HepG2 (cell line): ENCODE measurements at regions not wholly inside any gene's neighbourhood (a gene's known extent, or its start where the extent isn't known, plus 50 kb on each side); places are given as distances from the start of the nearest gene placed in this dataset.

Source experiments
- ATAC-seq: fragments of 200-7000 bp; cut with Tn5 transposase; 3 replicates; pipeline ENCODE4 v1.9.1; 2020; ENCODE audit warnings: mild to moderate bottlenecking, moderate library complexity
- BruUV-seq: library from RNA; stranded (reverse); fragments of 400-500 nt; replicated peaks from 2 replicates; lab custom pipeline; 2021; lab: Mats Ljungman, UMichigan
- CTCF ChIA-PET: fragments of 300-600 bp; formaldehyde crosslinking; extraction: SDS; loops from one replicate; lab custom pipeline; 2021; ENCODE audit warnings: low total read pairs, inconsistent platforms, low intra/inter-chr PET ratio; lab: Yijun Ruan, JAX
- POLR2A ChIA-PET: fragments of 350-600 bp; sonication (Branson Sonifier 250); formaldehyde crosslinking; loops from one replicate; lab custom pipeline; 2020; ENCODE audit warnings: antibody characterized with exemption, inconsistent platforms; lab: Yijun Ruan, JAX
- DNase-seq: peaks from one replicate; pipeline ENCODE4 v3.0.0-alpha.2; 2015; ENCODE audit warnings: low spot score
- FAIRE-seq: peaks from 3 replicates; lab custom pipeline; 2011; peaks lifted over from hg19 to GRCh38; lab: Jason Lieb, UNC
- H2AFZ ChIP-seq: one replicate; pipeline ENCODE4 v1.6.1; 2011; ENCODE audit warnings: low read length, inconsistent platforms
- H3K27ac ChIP-seq: fragments of 300-600 bp; 3 replicates; pipeline ENCODE4 v1.8.0; 2011; ENCODE audit warnings: mixed run types, mild to moderate bottlenecking, mixed read lengths, low read length, inconsistent platforms; ENCODE audit not compliant: insufficient read depth; ENCODE audit errors: extremely low read length
- H3K27me3 ChIP-seq, 2 experiments: fragments of 200-600 bp in 1 of 2; 2 replicates in 1 of 2; 3 replicates in 1 of 2; pipeline versions ENCODE4 v1.6.0 to v1.8.0; 2011; ENCODE audit warnings: low read length in 2 of 2, mild to moderate bottlenecking in 2 of 2, moderate library complexity in 2 of 2, inconsistent platforms in 1 of 2; ENCODE audit not compliant: insufficient read depth in 2 of 2, control insufficient read depth in 1 of 2
- H3K36me3 ChIP-seq, 2 experiments: fragments of 200-600 bp in 1 of 2; replicated peaks in 1 of 2; 2 replicates in 1 of 2; 3 replicates in 1 of 2; pipeline versions ENCODE4 v1.5.1 to v1.8.0; 2011; ENCODE audit warnings: low read length in 2 of 2, inconsistent platforms in 1 of 2; ENCODE audit not compliant: insufficient read depth in 2 of 2, control insufficient read depth in 1 of 2
- H3K4me1 ChIP-seq: 2 replicates; pipeline ENCODE4 v1.5.1; 2012; ENCODE audit warnings: low read length, inconsistent platforms; ENCODE audit not compliant: insufficient read depth
- H3K4me2 ChIP-seq: 2 replicates; pipeline ENCODE4 v1.6.0; 2011; ENCODE audit warnings: low read depth, low read length, inconsistent platforms
- H3K4me3 ChIP-seq, 3 experiments: fragments of 200-600 bp in 1 of 3; sonication (generic), shearing (Covaris generic) in 1 of 3; replicated peaks in 1 of 3; 2 replicates each; pipeline ENCODE4 v1.5.1; 2011 to 2016; ENCODE audit warnings: low read length in 3 of 3, inconsistent platforms in 2 of 3, low read depth in 2 of 3, mild to moderate bottlenecking in 2 of 3, control low read depth in 1 of 3, mixed read lengths in 1 of 3; ENCODE audit not compliant: insufficient read depth in 1 of 3
- H3K79me2 ChIP-seq: one replicate; pipeline ENCODE4 v1.6.1; 2011; ENCODE audit warnings: low read length, inconsistent platforms; ENCODE audit not compliant: insufficient read depth
- H3K9ac ChIP-seq: 2 replicates; pipeline ENCODE4 v1.6.0; 2011; ENCODE audit warnings: mild to moderate bottlenecking, low read depth, low read length, inconsistent platforms; ENCODE audit not compliant: insufficient read depth
- H3K9me3 ChIP-seq: 2 replicates; pipeline ENCODE4 v1.5.1; 2012; ENCODE audit warnings: mild to moderate bottlenecking, low read length
- H4K20me1 ChIP-seq: 2 replicates; pipeline ENCODE4 v1.6.0; 2011; ENCODE audit warnings: inconsistent platforms, mild to moderate bottlenecking, low read length, moderate library complexity; ENCODE audit not compliant: insufficient read depth
- AHR ChIP-seq: IDR thresholded peaks from 2 replicates; pipeline ENCODE4 v1.6.1; 2018; ENCODE audit warnings: missing genetic modification reagents, missing compliant biosample characterization
- ATF1 ChIP-seq: IDR thresholded peaks from 2 replicates; pipeline ENCODE4 v1.6.1; 2016; ENCODE audit warnings: mild to moderate bottlenecking, control low read depth
- EZH2 ChIP-seq: conservative IDR thresholded peaks from 2 replicates; pipeline ENCODE4 v1.6.1; 2012; ENCODE audit warnings: mild to moderate bottlenecking, low read depth, low read length, moderate library complexity
- FLYWCH1 ChIP-seq: sonication (generic); formaldehyde crosslinking; IDR thresholded peaks from 2 replicates; pipeline ENCODE4 v1.8.1; 2023; ENCODE audit warnings: mild to moderate bottlenecking, missing genetic modification reagents
- NFE2L1 ChIP-seq: sonication (generic); formaldehyde crosslinking; IDR thresholded peaks from 2 replicates; pipeline ENCODE4 v1.4.0; 2020; ENCODE audit warnings: missing genetic modification reagents, mild to moderate bottlenecking, borderline replicate concordance
- NFIC ChIP-seq: IDR thresholded peaks from 2 replicates; pipeline ENCODE4 v1.6.1; 2012; ENCODE audit warnings: mild to moderate bottlenecking, low read length, inconsistent platforms
- SMC3 ChIP-seq: IDR thresholded peaks from 2 replicates; pipeline ENCODE4 v1.6.1; 2011; ENCODE audit warnings: low read length, improper control_type of control experiment
- SUZ12 ChIP-seq: fragments of 150-350 bp; IDR thresholded peaks from 2 replicates; pipeline ENCODE4 v1.6.1; 2014; ENCODE audit warnings: low read depth, low read length
- ZBTB3 ChIP-seq: sonication (generic); formaldehyde crosslinking; IDR thresholded peaks from 2 replicates; pipeline ENCODE4 v1.4.0; 2020; ENCODE audit warnings: low read depth, mild to moderate bottlenecking, moderate library complexity, missing genetic modification reagents, borderline replicate concordance
- ZNF335 ChIP-seq: sonication (generic); formaldehyde crosslinking; IDR thresholded peaks from 2 replicates; pipeline ENCODE4 v1.4.0; 2020; ENCODE audit warnings: missing genetic modification reagents
- WGBS: methylation state at CpG from one replicate; pipeline ENCODE4 v1.1.6; 2017; ENCODE audit warnings: low lambda C conversion rate; 5-methylcytosine and 5-hydroxymethylcytosine counted together
- in situ Hi-C: cut with HindIII; loops from 2 replicates; pipeline ENCODE4 v1.10.0; 2017; ENCODE audit warnings: low pct_unique_long_range_greater_than_20kb; ENCODE audit not compliant: extremely low pct_ligation_motif_present
- intact Hi-C: fragments of 100-400 bp; cut with micrococcal nuclease; formaldehyde crosslinking; loops from one replicate; pipeline ENCODE4 v1.10.0; 2022; ENCODE audit not compliant: unreplicated experiment
- TF ChIP-seq, protein P1 (sequence below): IDR thresholded peaks from 2 replicates; pipeline ENCODE4 v1.6.1; 2012; ENCODE audit warnings: low read length, improper control_type of control experiment

DNA sequence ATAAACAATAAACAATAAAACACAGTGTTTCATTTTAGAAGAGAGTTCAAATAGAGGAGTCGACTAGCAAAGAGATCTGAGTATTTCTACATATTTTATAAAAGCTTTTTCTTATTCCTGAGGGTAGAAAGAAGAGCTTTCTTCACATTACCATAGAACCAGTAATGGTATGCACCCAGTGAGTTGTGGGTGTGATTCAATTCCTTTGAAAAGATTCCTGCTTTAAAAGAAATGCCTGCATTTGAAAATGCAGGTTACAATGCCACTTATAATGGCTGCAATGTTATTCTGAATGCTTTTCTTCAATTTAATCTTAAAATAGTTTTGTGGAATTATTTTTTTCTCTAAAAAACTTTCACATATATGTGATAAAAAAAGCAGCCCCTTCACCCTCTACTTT lies 178.1 kb downstream of the CDC14C start:
- ATAC-seq (no peak), DNase-seq (no peak), FAIRE-seq (no peak)
- no peak overlapping the region for H3K4me2 ChIP-seq
- peaks cover 6% of the 10 kb centered on the region for H3K9me3 ChIP-seq
- no peak overlapping the region for H3K27ac ChIP-seq
- CTCF ChIA-PET, result no interaction called here
- no peak overlapping the region for H2AFZ ChIP-seq
- no peak overlapping the region for H3K4me3 ChIP-seq
- H3K9ac ChIP-seq, result no peak overlapping the region
- in situ Hi-C loops, result no loop called here
- no peaks in the 10 kb centered on the region for H3K36me3 ChIP-seq
- no peaks in the 10 kb centered on the region for H3K27me3 ChIP-seq
- H4K20me1 ChIP-seq, result no peaks in the 10 kb centered on the region
- WGBS, result 0% methylated on average over 1 of the region's 1 CpG
- TF ChIP-seq NFE2L1 (CRISPR knock-in tag) (no peak), FLYWCH1 (CRISPR knock-in tag) (no peak), ZBTB3 (CRISPR knock-in tag) (no peak), SMC3 (no peak), SUZ12 (no peak), AHR (CRISPR knock-in tag) (no peak), ZNF335 (CRISPR knock-in tag) (no peak), EZH2 (no peak), ATF1 (CRISPR knock-in tag) (no peak), NFIC (no peak)
- TF ChIP-seq, protein P1, sequence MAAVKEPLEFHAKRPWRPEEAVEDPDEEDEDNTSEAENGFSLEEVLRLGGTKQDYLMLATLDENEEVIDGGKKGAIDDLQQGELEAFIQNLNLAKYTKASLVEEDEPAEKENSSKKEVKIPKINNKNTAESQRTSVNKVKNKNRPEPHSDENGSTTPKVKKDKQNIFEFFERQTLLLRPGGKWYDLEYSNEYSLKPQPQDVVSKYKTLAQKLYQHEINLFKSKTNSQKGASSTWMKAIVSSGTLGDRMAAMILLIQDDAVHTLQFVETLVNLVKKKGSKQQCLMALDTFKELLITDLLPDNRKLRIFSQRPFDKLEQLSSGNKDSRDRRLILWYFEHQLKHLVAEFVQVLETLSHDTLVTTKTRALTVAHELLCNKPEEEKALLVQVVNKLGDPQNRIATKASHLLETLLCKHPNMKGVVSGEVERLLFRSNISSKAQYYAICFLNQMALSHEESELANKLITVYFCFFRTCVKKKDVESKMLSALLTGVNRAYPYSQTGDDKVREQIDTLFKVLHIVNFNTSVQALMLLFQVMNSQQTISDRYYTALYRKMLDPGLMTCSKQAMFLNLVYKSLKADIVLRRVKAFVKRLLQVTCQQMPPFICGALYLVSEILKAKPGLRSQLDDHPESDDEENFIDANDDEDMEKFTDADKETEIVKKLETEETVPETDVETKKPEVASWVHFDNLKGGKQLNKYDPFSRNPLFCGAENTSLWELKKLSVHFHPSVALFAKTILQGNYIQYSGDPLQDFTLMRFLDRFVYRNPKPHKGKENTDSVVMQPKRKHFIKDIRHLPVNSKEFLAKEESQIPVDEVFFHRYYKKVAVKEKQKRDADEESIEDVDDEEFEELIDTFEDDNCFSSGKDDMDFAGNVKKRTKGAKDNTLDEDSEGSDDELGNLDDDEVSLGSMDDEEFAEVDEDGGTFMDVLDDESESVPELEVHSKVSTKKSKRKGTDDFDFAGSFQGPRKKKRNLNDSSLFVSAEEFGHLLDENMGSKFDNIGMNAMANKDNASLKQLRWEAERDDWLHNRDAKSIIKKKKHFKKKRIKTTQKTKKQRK, result no peak
- no peaks in the 10 kb centered on the region for H3K79me2 ChIP-seq
- POLR2A ChIA-PET, result no interaction called here
- no TSS peak for BruUV-seq
- H3K4me1 ChIP-seq, result no peaks in the 10 kb centered on the region
- intact Hi-C loops, result no loop called here
